ENCODE measurements at regions not wholly inside any gene's neighbourhood (a gene's known extent, or its start where the extent isn't known, plus 50 kb on each side); places are given as distances from the start of the nearest gene placed in this dataset.

GRCh38 chr9:135196474-135196873 is 109.0 kb downstream of the OLFM1 start:
- DNase-seq (ENCODE audit: low read depth in 3 of 3), result no peak

DNA sequence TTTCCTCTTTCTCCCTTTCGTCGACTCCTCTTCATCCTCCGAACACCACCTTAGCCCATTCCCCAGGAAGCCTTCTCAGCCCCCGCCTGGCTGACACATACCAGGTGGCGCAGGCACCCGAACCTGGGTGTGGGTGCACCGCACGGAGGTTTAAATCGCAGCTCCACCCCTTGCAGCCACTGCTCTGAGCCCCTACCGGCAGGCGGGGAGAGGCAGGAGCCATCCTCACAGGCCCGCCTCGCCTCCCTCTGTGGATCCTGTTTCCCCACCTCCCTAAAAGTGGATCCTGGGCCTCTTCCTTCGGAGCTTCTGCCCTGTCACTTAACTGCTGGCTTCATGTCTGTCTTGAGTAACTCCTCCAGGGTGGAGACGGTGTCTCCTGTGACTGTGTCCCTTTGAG is 110.7 kb downstream of the OLFM1 start:
- no peak for DNase-seq (ENCODE audit: low read depth in 3 of 3)

DNA sequence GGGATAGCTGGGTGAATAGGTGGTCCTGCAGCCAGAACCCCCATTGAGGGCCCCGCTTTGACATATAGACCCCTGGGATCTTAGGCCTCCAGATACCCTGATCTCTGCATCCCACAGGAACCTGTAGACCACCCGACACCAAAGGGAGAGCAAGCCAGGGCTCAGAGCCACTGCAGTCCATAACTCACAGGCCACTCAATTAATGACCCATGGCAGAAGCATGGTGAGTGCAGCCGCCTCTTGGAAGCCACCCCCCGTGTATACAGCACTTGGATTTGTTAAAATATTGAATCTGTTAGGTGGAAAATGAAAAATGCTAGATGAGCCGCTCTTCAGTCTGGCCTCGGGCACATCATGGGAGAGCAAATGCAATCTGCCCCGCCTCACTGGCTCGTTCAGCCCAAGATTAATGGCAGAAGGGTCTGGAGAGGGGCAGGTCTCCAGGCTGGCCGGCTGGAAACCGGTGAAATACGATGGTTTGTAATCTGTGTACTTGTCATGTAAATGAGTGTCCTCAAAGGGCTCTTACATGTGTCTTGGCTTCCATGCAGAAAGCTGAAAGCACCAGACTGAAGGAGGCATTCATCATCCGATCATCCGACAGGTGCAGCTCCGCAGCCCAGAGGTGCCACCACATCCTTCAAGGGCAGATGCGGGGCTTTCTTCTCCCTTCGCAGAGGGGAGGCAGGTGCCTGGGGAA is 111.3 kb downstream of the OLFM1 start:
- DNase-seq (ENCODE audit: low read depth in 3 of 3), result no peak

DNA sequence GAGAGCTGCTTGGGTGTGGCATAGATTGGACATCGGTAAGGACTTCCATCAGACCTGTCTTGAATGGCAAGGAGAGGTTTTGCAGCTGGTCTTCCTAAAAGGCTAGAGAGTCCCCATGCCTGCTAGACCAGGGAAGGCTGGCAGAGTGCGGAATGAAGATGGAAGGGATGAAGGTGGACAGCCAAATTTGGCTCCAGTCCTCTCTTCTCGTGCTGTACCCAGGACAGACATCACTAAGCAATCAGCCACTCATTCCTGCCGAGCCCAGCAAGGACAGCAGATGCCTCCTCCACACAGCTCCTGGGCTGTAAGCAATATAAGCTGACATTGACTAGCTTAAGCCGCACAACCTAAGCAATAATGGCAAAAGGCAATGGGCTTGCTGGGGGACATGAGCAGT is 112.0 kb downstream of the OLFM1 start:
- DNase-seq (ENCODE audit: low read depth in 3 of 3), result no peak

GRCh38 chr9:135201711-135202110 is 114.2 kb downstream of the OLFM1 start:
- DNase-seq (ENCODE audit: low read depth in 3 of 3), result no peak

- DNase-seq (ENCODE audit: low read depth in 3 of 3), result no peak
These were observed 116.7 kb downstream of the OLFM1 start for GRCh38 chr9:135204177-135204576.

- no peak for DNase-seq (ENCODE audit: low read depth in 3 of 3)
These were observed 121.7 kb downstream of the OLFM1 start for GRCh38 chr9:135209136-135209535.

- DNase-seq (ENCODE audit: low read depth in 3 of 3), result no peak
These were observed 122.4 kb downstream of the OLFM1 start for GRCh38 chr9:135209852-135210251.

GRCh38 chr9:135210676-135211523 is 123.4 kb downstream of the OLFM1 start:
- no peak for DNase-seq (ENCODE audit: low read depth in 3 of 3)

- no peak for DNase-seq (ENCODE audit: low read depth in 3 of 3)
These were observed 124.0 kb downstream of the OLFM1 start for GRCh38 chr9:135211524-135211890.

DNA sequence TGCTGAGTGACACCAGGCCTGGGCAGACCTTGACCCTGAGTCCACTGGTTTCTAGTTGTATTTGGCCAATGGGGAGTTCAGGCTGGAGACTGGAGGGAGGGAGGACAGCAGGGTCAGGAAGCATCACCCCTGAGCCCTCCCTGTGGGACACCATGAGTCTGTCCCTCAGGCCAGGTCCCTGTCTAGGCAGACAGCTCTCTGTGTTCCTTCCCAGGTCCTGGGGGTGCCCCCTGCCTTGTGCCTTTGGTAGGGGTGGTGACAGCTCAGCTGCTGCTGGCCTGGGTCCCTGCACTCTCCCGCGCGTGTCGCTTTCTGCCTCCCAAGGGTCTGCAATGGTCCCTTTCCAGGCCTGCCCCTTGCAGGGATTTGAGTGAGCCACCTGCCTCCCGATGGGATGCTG is 125.5 kb downstream of the OLFM1 start:
- DNase-seq (ENCODE audit: low read depth in 3 of 3), result no peak

DNA sequence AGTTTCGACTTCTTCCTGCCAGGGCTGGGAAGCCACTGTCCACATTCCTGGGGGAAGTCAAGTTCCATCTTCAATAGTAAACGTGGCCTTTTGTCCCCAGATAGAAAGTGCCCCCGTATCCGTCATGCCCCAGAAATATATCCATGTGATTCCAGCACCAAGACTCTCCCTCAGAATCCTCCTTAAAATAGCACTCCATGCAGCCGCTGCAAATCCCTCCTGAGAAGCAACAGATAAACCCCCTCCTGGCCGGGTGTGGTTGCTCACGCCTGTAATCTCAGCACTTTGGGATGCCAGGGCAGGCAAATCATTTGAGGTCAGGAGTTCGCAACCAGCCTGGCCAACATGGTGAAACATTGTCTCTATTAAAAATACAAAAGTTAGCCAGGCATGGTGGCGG is 126.1 kb downstream of the OLFM1 start:
- no peak for DNase-seq (ENCODE audit: low read depth in 3 of 3)

GRCh38 chr9:135214054-135214640 is 126.7 kb downstream of the OLFM1 start:
- DNase-seq (ENCODE audit: low read depth in 3 of 3), result no peak

- DNase-seq (ENCODE audit: low read depth in 3 of 3), result no peak
These were observed 127.2 kb downstream of the OLFM1 start for GRCh38 chr9:135214706-135215105.

- DNase-seq (ENCODE audit: low read depth in 3 of 3), result no peak
These were observed 128.2 kb downstream of the OLFM1 start for GRCh38 chr9:135215571-135216161.

DNA sequence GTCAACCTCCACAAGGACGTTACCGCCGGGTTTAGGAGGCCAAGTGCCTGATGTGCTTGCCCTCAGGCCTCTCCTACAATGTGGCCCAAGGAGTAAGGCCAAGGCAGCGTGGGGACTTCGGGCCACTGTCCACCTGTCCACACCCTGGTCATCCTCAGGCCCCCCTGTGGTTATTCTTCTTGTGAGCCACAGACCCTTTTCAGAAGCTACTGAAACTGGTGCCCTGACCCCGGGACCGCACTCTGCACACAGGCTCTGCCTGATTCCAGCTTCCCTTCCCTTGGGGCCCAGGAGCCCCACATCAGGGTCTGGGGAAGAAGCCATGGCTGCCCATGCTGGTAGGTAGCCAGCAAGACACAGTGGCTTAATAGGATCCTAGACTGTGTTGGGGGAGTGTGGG is 128.8 kb downstream of the OLFM1 start:
- no peak for DNase-seq (ENCODE audit: low read depth in 3 of 3)

DNA sequence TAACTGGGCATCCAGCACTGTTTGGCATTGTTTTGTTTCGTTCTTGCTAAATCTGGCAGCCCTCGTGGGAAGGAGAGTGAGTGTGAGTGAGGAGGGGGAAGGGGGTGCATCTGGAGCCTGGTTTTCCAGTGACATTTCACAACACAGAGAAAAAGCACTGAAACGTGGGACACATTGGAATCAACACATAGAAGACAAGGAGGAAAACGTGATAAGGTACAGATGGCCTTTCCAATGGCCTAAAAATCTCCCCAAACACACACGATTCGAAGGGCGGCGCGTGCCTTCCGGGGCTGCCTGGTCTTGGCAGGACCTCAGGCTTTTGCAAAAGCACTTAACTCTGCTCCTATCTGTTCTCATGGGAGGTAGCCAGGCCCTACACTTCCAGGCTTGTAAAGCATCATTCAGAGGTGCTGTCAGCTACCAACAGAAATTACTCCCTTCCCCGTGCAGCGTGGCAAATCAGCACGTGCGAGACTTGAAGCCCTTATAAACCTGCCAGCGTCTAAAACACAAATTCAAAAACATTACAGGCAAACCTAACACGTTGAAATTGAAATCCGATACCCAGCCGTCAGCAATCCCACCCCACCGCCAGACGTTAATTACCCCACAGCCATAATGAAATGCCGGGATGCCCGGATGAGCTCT is 129.4 kb downstream of the OLFM1 start:
- no peak for DNase-seq (ENCODE audit: low read depth in 3 of 3)

- no peak for DNase-seq (ENCODE audit: low read depth in 3 of 3)
These were observed 130.4 kb downstream of the OLFM1 start for GRCh38 chr9:135217836-135218235.

DNA sequence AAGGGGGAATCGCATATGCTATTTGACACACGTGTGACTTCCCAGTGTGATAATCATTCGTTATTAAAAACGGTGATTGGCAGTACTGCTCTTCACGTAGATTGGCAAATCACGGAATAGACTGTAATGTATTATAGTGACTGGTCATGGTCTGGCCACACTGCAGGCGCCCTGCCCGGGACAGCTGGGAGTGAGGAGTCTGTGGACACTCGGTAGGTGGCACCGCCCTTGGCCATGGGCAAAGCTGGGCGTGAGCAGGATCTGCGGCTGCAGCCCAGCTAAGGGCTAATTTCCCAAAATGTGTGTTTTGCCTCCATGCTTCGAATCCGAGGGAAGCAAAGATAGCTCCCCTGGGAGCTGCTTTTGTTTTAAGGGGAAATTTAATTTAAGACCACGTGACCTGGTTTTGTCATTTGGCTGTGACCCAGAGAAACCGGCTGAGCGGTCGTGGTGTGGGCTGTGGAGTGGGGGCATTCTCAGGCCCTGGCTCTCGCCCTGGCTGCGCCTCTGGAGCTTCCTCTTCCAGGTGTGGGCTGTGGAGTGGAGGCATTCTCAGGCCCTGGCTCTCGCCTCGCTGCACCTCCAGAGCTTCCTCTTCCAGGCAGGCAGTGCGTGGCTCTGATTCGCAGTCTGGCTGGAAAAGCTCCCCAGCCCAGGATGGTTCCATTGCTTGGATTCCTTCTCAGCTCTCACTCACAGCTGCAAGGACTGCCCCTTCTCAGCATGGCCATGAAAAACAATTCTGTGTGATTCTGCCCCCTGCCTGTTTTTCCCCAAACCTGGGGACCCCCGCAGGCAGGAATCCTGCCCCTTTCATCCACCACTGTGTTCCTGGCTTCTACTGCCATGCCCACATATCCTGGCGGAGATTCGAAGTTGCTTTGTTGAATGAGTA is 131.1 kb downstream of the OLFM1 start:
- DNase-seq (ENCODE audit: low read depth in 3 of 3), result no peak

DNA sequence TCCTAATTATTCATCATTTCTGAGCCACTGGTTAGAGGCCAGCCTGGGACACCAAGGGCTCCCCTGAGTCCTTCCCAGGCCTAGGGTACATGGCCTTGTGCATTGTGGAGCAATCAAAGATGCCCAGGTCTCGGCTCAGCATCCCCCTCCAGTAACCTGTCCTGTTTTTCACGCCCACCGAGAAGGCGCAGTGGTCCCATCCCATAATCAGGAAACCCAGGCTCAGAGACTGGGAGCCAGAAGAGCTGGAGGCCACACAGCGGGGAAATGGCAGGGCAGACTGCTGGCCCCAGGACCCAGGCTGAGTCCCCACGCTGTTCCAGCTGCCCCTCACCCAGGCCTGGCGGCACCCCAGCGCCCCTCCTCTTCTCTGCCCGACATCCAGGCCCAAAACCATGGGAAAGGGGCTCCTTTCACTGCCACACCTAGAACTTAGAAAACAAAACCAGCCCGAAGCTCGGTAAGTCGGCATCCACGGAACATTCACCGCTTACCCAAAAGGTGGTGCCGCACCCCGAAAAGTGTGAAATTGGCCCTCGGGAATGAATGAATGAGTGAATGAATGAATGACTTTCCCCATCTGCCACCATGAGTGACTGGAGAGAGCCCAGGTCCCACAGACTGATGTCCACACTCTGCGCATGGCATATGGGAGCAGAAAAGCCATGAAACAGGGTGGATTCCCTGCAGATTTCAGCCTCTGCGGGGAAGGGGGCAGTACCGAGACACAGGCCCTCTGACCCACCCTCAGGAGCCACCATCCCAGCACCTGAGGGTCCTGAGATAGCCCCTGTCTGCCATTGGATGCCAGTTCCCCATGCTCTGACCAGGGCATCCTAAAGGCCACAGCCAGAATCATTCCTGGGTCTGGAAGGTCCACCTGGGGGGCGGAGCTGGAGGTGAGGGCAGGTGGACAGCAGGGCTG is 132.5 kb downstream of the OLFM1 start:
- DNase-seq (ENCODE audit: low read depth in 3 of 3), result no peak
